ENCODE measurements at regions not wholly inside any gene's neighbourhood (a gene's known extent, or its start where the extent isn't known, plus 50 kb on each side); places are given as distances from the start of the nearest gene placed in this dataset.
"Not testable (repeated sequence)": the region's sequence is repeated elsewhere in the genome, so short reads cannot be mapped to it uniquely, and the experiment has no call there.

DNA sequence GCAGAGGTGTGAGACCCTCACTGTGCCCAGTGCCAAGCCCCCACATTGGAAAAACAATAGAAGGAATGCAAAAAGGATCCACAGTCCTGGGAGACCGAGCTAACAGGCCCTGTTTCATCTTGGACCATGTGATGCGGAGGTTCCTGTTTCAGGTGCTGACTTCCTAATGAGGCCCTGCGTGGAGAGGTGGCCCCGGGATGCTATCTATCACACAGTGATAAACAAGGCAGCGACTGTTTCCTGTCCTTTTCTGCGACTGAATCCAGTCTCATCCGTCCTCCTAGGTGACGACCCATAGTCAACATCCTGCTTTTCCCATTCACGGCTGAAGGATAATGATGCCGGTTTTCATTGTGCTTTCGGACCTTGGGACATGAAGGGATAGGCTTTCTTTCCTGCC lies 56.4 kb upstream of the BOD1 start:
- Histone ChIP-seq H3K4me3 (no peak overlapping the region), H3K9ac (ENCODE audit: insufficient read length) (no peak overlapping the region), H3K9me3 (ENCODE audit: low read depth, low read length) (no peaks in the 10 kb centered on the region), H3K27ac (no peak overlapping the region), H3K36me3 (ENCODE audit: insufficient read depth, low read length) (no peaks in the 10 kb centered on the region)
- no peak for DNase-seq (ENCODE audit: low read depth, low spot score)
- no peak for TF ChIP-seq EZH2 (IDR thresholded peaks at IDR 0.05)
- no peak for TF ChIP-seq POLR2AphosphoS5 (IDR thresholded peaks at IDR 0.05; ENCODE audit: borderline replicate concordance, low read depth, low read length)
- no peak for TF ChIP-seq FOXP2 (optimal IDR thresholded peaks at IDR 0.05; ENCODE audit: control extremely low read depth, extremely low read length, insufficient read depth)

DNA sequence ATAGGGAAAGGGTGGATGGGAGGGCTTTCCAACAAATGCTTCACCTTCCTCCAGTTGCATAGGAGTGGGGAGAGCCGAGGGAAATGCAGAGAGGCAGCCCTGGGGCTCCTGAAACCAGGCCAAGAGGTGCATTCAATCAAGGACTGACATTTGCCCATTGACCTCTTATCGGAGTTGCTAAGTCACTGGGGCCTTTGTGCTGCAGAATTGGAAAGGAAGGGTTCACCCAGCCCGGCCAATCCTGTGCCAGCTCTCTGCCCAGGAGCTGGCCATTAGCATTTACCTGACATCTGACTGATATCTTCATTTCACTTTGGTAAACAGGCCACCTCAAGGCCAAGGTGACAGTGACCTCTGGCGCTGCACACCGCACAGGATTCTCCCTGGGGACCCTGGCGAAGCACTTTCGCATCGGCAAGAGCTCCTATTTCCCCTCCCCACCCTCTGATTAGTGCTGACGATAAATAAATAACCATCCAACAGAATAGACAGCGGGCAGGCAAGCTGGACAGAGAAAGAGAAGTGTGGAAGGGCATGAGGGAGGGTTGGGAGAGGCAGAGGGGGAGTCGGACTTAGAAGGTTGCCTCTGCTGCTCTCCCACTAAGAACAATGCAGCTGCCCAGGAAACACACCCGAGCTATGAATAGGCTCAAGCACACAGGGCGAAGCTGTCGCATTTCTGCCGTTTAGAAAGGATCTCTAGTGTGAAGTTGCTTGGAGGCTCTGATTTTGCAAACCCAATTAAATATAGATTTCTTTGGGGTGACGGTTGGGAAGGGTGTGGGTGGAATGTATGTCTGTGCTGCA lies 57.0 kb upstream of the BOD1 start:
- no peaks in the 10 kb centered on the region for H3K36me3 ChIP-seq (ENCODE audit: insufficient read depth, low read length)
- H3K9me3 ChIP-seq (ENCODE audit: low read depth, low read length): no peaks in the 10 kb centered on the region
- H3K4me3 ChIP-seq: no peak overlapping the region
- no peak overlapping the region for H3K9ac ChIP-seq (ENCODE audit: insufficient read length)
- TF ChIP-seq POLR2AphosphoS5 (IDR thresholded peaks at IDR 0.05; ENCODE audit: borderline replicate concordance, low read depth, low read length) (no peak), FOXP2 (optimal IDR thresholded peaks at IDR 0.05; ENCODE audit: control extremely low read depth, extremely low read length, insufficient read depth) (no peak), EZH2 (IDR thresholded peaks at IDR 0.05) (no peak)
- H3K27ac ChIP-seq: no peak overlapping the region
- no peak for DNase-seq (ENCODE audit: low read depth, low spot score)

DNA sequence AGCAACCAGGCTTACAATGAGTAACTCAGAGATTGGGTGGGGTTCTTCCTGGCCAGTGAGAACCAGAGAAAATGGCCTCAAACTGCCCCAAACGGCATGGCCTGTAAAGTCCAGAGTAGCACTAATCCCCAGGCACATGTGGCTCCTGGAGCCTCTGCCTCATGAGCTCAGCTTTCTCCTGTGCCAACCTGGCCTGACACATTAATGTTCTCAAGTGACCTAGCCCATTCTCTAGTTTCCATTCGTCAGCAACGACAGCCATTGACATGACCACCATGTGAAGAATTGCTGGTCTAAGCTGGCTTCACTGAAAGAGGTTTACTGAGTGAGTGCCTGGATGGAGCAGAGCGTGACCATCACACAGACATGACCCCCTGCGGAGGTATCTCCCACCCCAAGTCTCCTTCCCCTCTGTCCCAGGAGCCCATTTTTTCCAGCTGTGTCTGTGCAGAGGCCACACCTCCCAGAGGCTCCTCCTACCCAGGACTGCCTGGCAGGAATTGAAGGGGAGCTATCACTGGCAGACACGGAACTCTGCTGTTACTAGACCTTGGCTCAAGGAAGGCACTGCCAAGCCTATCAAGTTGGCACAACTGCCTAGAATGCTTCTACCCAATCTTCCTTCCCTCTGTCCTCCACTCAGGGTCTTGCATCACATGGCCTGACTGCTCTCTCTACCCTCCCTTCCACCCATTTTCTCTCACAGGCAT lies 59.0 kb upstream of the BOD1 start:
- no peak for DNase-seq (ENCODE audit: low read depth, low spot score)
- no peak overlapping the region for H3K9ac ChIP-seq (ENCODE audit: insufficient read length)
- no peaks in the 10 kb centered on the region for H3K36me3 ChIP-seq (ENCODE audit: insufficient read depth, low read length)
- TF ChIP-seq EZH2 (IDR thresholded peaks at IDR 0.05): no peak
- no peak for TF ChIP-seq FOXP2 (optimal IDR thresholded peaks at IDR 0.05; ENCODE audit: control extremely low read depth, extremely low read length, insufficient read depth)
- no peak for TF ChIP-seq POLR2AphosphoS5 (IDR thresholded peaks at IDR 0.05; ENCODE audit: borderline replicate concordance, low read depth, low read length)
- no peak overlapping the region for H3K27ac ChIP-seq
- H3K9me3 ChIP-seq (ENCODE audit: low read depth, low read length): no peaks in the 10 kb centered on the region
- no peak overlapping the region for H3K4me3 ChIP-seq

DNA sequence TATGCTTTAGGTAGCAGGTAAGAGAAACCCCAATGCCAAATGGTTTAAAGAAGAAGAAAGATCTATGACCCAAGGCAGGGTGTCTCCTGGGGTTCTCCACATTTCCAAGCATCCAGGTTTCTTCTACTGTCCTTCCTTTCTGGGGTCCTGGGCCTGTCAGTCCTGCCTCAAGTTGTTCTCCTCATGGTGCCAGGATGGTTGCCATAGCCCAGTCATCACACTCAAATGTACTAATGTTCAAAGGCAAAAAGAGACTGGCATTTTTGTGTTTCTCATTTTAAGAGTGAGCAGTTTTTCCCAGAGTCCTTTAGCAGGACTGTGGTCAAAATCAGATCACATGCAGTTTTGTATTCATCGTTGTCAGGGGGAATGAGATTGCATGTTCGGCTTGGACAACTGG lies 59.9 kb upstream of the BOD1 start:
- no peak overlapping the region for H3K4me3 ChIP-seq
- TF ChIP-seq EZH2 (IDR thresholded peaks at IDR 0.05) (no peak), POLR2AphosphoS5 (IDR thresholded peaks at IDR 0.05; ENCODE audit: borderline replicate concordance, low read depth, low read length) (no peak), FOXP2 (optimal IDR thresholded peaks at IDR 0.05; ENCODE audit: control extremely low read depth, extremely low read length, insufficient read depth) (no peak)
- H3K27ac ChIP-seq: no peak overlapping the region
- H3K36me3 ChIP-seq (ENCODE audit: insufficient read depth, low read length): no peaks in the 10 kb centered on the region
- no peak overlapping the region for H3K9ac ChIP-seq (ENCODE audit: insufficient read length)
- H3K9me3 ChIP-seq (ENCODE audit: low read depth, low read length): no peaks in the 10 kb centered on the region
- no peak for DNase-seq (ENCODE audit: low read depth, low spot score)

DNA sequence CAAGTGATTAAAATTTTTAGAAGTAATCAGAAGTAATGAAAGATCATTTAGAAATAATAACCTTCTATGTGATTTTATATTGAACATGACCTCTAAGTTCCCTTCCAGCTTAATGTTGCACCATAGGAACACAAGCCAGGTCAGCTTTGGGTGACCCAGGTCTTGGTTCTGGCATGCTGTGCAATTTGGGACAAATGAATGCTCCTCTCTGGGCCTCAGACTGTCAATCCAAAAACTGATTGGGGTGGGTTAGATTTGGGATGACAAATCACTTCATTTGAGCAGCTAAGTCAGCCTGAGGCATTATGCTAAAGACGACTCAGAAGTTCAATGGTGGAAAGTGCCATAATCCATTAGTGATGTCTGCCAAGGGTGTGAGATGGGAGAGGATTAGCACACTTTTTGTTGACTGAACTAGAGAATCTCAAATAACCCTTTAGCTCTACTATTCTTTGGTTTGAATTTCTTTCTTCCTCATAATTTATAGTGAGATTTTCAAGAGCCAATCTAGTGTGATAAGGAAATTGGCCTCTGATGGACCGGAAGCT lies 60.7 kb upstream of the BOD1 start:
- TF ChIP-seq FOXP2 (optimal IDR thresholded peaks at IDR 0.05; ENCODE audit: control extremely low read depth, extremely low read length, insufficient read depth) (no peak), EZH2 (IDR thresholded peaks at IDR 0.05) (no peak)
- Histone ChIP-seq H3K4me3 (no peak overlapping the region), H3K36me3 (ENCODE audit: insufficient read depth, low read length) (no peaks in the 10 kb centered on the region), H3K27ac (no peak overlapping the region), H3K9ac (ENCODE audit: insufficient read length) (no peak overlapping the region), H3K9me3 (ENCODE audit: low read depth, low read length) (no peaks in the 10 kb centered on the region)
- DNase-seq (ENCODE audit: low read depth, low spot score): no peak

DNA sequence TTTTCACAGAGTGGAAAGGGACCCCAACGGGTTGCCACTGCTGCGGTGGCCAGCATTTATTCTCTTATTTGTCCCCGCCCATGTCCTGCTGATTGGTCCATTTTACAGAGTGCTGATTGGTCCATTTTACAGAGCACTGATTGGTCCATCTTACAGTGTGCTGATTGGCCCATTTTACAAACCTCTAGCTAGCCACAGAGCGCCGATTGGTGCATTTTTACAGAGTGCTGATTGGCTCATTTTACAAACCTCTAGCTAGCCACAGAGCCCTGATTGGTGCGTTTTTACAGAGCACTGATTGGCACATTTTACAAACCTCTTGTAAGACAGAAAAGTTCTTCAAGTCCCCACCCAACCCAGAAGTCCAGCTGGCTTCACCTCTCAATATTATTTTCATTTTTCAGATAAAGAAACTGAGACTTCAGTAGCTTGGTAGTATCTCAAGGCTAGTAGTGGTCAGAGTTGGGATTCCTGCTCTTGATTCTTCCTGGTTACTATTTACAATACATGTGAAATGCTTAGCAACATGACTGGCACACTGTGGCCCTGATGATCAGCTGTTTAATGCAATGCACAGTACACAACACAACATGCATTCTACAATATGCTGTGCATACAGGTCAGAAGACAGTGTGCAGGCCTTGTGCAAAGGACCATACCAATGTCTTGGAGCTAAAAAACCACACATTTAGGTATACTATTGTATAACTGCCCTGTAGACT lies 63.6 kb upstream of the BOD1 start:
- Histone ChIP-seq H3K9me3 (ENCODE audit: low read depth, low read length) (no peaks in the 10 kb centered on the region), H3K27ac (no peak overlapping the region), H3K36me3 (ENCODE audit: insufficient read depth, low read length) (no peaks in the 10 kb centered on the region), H3K4me3 (no peak overlapping the region), H3K9ac (ENCODE audit: insufficient read length) (no peak overlapping the region)
- no peak for TF ChIP-seq POLR2AphosphoS5 (IDR thresholded peaks at IDR 0.05; ENCODE audit: borderline replicate concordance, low read depth, low read length)
- DNase-seq (ENCODE audit: low read depth, low spot score): no peak

DNA sequence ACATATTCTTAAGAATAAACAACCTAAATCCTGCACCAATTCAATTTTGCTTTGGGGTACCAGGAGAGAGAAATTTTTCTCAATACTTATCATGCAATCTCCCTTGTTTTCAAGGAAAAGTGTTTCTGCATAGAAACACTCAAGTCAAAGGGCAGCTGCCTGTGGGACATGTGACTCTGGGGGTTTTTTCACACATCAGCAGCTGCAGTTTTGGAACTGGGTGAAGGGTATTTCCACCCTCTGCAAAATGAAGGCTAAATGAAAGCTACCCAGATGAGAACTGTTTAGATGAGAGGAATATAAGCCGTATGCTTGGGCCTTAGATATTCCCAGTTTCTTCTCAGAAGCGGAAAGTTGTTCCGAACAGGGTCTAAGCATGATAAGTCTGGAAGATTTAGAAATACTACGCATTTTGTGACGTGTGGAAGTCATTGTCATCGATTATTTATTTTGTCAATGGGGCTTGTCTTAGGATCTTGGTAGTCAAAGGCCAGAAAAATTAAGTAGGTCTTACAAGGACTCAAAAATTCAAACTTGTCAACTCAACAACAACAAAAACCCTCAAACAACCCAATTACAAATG lies 64.3 kb upstream of the BOD1 start:
- Histone ChIP-seq H3K9me3 (ENCODE audit: low read depth, low read length) (no peaks in the 10 kb centered on the region), H3K9ac (ENCODE audit: insufficient read length) (no peak overlapping the region), H3K36me3 (ENCODE audit: insufficient read depth, low read length) (no peaks in the 10 kb centered on the region), H3K27ac (no peak overlapping the region), H3K4me3 (no peak overlapping the region)
- no peak for DNase-seq (ENCODE audit: low read depth, low spot score)
- no peak for TF ChIP-seq EZH2 (IDR thresholded peaks at IDR 0.05)
- TF ChIP-seq POLR2AphosphoS5 (IDR thresholded peaks at IDR 0.05; ENCODE audit: borderline replicate concordance, low read depth, low read length): no peak
- no peak for TF ChIP-seq FOXP2 (optimal IDR thresholded peaks at IDR 0.05; ENCODE audit: control extremely low read depth, extremely low read length, insufficient read depth)

DNA sequence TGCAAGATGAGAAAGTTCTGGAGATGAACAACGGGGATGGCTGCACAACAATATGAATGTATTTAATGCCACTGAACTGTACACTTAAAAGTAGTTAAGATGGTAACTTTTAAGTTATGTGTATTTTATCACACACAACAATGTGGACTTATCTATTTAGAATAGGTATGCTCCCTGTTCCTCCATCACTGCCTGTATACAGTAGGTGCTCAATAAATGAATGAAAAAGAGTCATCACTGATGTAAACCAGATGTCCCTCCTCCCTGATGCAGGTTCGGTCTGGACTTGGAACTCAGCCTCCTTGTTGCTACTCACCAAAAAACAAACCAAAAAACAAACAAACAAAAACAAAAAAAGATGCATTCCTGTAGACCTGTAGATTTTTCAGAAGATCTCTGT lies 65.9 kb upstream of the BOD1 start:
- no peak overlapping the region for H3K4me3 ChIP-seq
- H3K9me3 ChIP-seq (ENCODE audit: low read depth, low read length): no peaks in the 10 kb centered on the region
- no peak for DNase-seq (ENCODE audit: low read depth, low spot score)
- H3K27ac ChIP-seq: no peak overlapping the region
- H3K9ac ChIP-seq (ENCODE audit: insufficient read length): no peak overlapping the region
- TF ChIP-seq FOXP2 (optimal IDR thresholded peaks at IDR 0.05; ENCODE audit: control extremely low read depth, extremely low read length, insufficient read depth) (no peak), POLR2AphosphoS5 (IDR thresholded peaks at IDR 0.05; ENCODE audit: borderline replicate concordance, low read depth, low read length) (no peak), EZH2 (IDR thresholded peaks at IDR 0.05) (no peak)
- H3K36me3 ChIP-seq (ENCODE audit: insufficient read depth, low read length): no peaks in the 10 kb centered on the region

DNA sequence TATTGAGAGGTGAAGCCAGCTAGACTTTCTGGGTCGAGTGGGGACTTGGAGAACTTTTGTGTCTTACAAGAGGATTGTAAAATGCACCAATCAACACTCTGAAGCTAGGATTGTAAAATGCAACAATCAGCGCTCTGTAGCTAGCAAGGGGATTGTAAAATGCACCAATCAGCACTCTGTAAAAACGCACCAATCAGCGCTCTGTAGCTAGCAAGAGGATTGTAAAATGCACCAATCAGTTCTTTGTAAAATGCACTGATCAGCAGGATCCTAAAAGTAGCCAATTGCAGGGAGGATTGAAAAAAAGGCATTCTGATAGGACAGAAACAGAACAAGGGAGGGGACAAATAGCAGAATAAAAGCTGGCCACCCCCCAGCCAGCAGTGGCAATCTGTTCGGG lies 68.1 kb upstream of the BOD1 start:
- H3K4me3 ChIP-seq; H3K9me3 ChIP-seq (ENCODE audit: low read depth, low read length); H3K36me3 ChIP-seq (ENCODE audit: insufficient read depth, low read length); DNase-seq (ENCODE audit: low read depth, low spot score); H3K27ac ChIP-seq; H3K9ac ChIP-seq (ENCODE audit: insufficient read length): not testable (repeated sequence)

All from SK-N-MC (cell line).